Mesendoderm (in vitro differentiated cells): ENCODE measurements at regions not wholly inside any gene's neighbourhood (a gene's known extent, or its start where the extent isn't known, plus 50 kb on each side); places are given as distances from the start of the nearest gene placed in this dataset.
"Not testable (repeated sequence)": the region's sequence is repeated elsewhere in the genome, so short reads cannot be mapped to it uniquely, and the experiment has no call there.

Experiments
- DNase-seq: peaks from one replicate; pipeline ENCODE4 v3.0.0; 2013
- H2AK5ac ChIP-seq: 2 replicates; pipeline ENCODE4 v1.6.1; 2013; ENCODE audit warnings: low read length, inconsistent platforms
- H2BK120ac ChIP-seq: 2 replicates; pipeline ENCODE4 v1.6.1; 2013; ENCODE audit warnings: low read depth, mild to moderate bottlenecking, low read length, moderate library complexity, mixed read lengths
- H2BK15ac ChIP-seq: replicated peaks from 2 replicates; pipeline ENCODE4 v1.6.1; 2013; ENCODE audit warnings: low read depth, mild to moderate bottlenecking, moderate library complexity
- H2BK5ac ChIP-seq: 2 replicates; pipeline ENCODE4 v1.6.1; 2013; ENCODE audit warnings: low read length, inconsistent platforms
- H3K18ac ChIP-seq: 2 replicates; pipeline ENCODE4 v1.6.1; 2013; ENCODE audit warnings: mild to moderate bottlenecking, low read length, mixed read lengths
- H3K23ac ChIP-seq: one replicate; pipeline ENCODE4 v1.6.1; 2013; ENCODE audit warnings: low read length
- H3K27ac ChIP-seq: 2 replicates; pipeline ENCODE4 v1.5.1; 2013; ENCODE audit warnings: low read depth, mild to moderate bottlenecking, inconsistent platforms, low read length, moderate library complexity
- H3K27me3 ChIP-seq: 2 replicates; pipeline ENCODE4 v1.6.1; 2013; ENCODE audit warnings: low read length, control low read depth, mild to moderate bottlenecking, inconsistent platforms; ENCODE audit not compliant: insufficient read depth, poor library complexity
- H3K36me3 ChIP-seq: 2 replicates; pipeline ENCODE4 v1.6.1; 2013; ENCODE audit warnings: low read length, inconsistent platforms; ENCODE audit not compliant: control insufficient read depth, insufficient read depth
- H3K4ac ChIP-seq: one replicate; pipeline ENCODE4 v1.6.1; 2013; ENCODE audit warnings: low read depth, mild to moderate bottlenecking, low read length, moderate library complexity
- H3K4me1 ChIP-seq: 2 replicates; pipeline ENCODE4 v1.6.1; 2013; ENCODE audit warnings: low read depth, low read length, inconsistent platforms; ENCODE audit not compliant: control insufficient read depth
- H3K4me2 ChIP-seq: 2 replicates; pipeline ENCODE4 v1.6.1; 2013; ENCODE audit warnings: low read length
- H3K4me3 ChIP-seq: 2 replicates; pipeline ENCODE4 v1.5.1; 2013; ENCODE audit warnings: mild to moderate bottlenecking, low read length
- H3K56ac ChIP-seq: one replicate; pipeline ENCODE4 v1.6.1; 2013; ENCODE audit warnings: low read length
- H3K79me1 ChIP-seq: 2 replicates; pipeline ENCODE4 v1.6.1; 2013; ENCODE audit warnings: low read length, inconsistent platforms
- H3K79me2 ChIP-seq: 2 replicates; pipeline ENCODE4 v1.6.1; 2013; ENCODE audit warnings: mild to moderate bottlenecking, low read length; ENCODE audit not compliant: control insufficient read depth, insufficient read depth
- H3K9ac ChIP-seq: 2 replicates; pipeline ENCODE4 v1.6.1; 2013; ENCODE audit warnings: low read length, inconsistent platforms
- H4K5ac ChIP-seq: one replicate; pipeline ENCODE4 v1.6.1; 2013; ENCODE audit warnings: low read length
- H4K8ac ChIP-seq: one replicate; pipeline ENCODE4 v1.6.1; 2013; ENCODE audit warnings: low read depth, mild to moderate bottlenecking, control low read depth, low read length, moderate library complexity
- WGBS: extraction: QIAGEN DNeasy Blood & Tissue Kit; methylation state at CpG from one replicate; pipeline ENCODE4 v1.1.7; 2013; ENCODE audit warnings: low lambda C conversion rate, missing lambda C conversion rate; ENCODE audit not compliant: insufficient coverage; ENCODE audit errors: extremely low coverage; 5-methylcytosine and 5-hydroxymethylcytosine counted together

DNA sequence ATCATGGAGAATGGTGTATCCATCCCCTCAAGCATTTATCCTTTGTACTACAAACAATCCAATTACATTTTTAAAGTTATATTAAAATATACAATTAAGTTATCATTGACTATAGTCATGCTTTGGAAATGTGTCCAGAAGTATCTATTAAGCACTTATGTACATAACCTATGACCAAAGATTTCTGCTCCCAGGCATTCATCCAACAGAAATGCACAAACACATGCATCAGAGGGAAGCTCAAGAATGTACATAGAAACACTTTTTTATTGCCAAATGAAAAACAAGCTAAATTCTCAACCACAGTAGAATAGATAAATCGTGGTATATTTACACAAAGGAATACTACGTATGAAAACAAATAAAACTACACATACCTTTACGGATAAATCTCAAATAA lies 700.5 kb upstream of the ZNF608 start:
- Histone ChIP-seq H2AK5ac (no peak overlapping the region), H3K18ac (no peak overlapping the region), H3K79me2 (no peaks in the 10 kb centered on the region), H4K8ac (no peak overlapping the region), H3K36me3 (no peaks in the 10 kb centered on the region), H3K4me3 (no peak overlapping the region), H3K79me1 (no peaks in the 10 kb centered on the region), H2BK5ac (no peak overlapping the region), H2BK15ac (no peak overlapping the region), H3K27me3 (no peaks in the 10 kb centered on the region), H3K23ac (no peak overlapping the region), H4K5ac (no peak overlapping the region), H3K4me2 (no peak overlapping the region), H3K4me1 (no peaks in the 10 kb centered on the region), H3K56ac (no peak overlapping the region), H2BK120ac (no peak overlapping the region), H3K9ac (no peak overlapping the region), H3K27ac (no peak overlapping the region), H3K4ac (no peak overlapping the region)
- no peak for DNase-seq
- WGBS, result no CpG with 5 or more reads among the region's 3 CpGs

DNA sequence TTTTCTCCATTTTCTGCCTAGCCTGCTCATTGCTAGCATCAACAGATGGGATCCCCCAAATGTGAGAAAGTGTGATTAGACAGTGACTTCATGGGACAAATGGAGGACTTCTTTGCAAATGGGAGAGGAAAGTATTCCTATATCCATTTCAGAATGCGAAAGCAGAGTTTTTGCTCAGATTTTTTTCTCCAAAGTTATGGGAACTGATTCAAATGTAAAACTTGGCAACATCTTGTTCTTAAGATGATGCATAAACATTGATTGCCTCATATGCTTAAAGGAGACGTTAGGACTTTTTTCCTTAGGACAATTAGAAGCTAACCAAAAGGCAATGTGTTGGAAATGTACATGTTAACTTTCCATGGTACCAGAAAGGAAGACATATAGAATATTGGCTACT lies 704.3 kb upstream of the ZNF608 start:
- Histone ChIP-seq H3K23ac (no peak overlapping the region), H3K79me1 (no peaks in the 10 kb centered on the region), H3K79me2 (no peaks in the 10 kb centered on the region), H3K4me2 (no peak overlapping the region), H3K9ac (no peak overlapping the region), H3K27ac (no peak overlapping the region), H2BK120ac (no peak overlapping the region), H3K27me3 (no peaks in the 10 kb centered on the region), H3K4me3 (no peak overlapping the region), H3K18ac (no peak overlapping the region), H3K56ac (no peak overlapping the region), H3K36me3 (no peaks in the 10 kb centered on the region), H4K5ac (no peak overlapping the region), H2AK5ac (no peak overlapping the region), H2BK15ac (no peak overlapping the region), H3K4ac (no peak overlapping the region), H3K4me1 (no peaks in the 10 kb centered on the region), H2BK5ac (no peak overlapping the region), H4K8ac (no peak overlapping the region)
- DNase-seq, result no peak
- no CpG with 5 or more reads among the region's 2 CpGs for WGBS

DNA sequence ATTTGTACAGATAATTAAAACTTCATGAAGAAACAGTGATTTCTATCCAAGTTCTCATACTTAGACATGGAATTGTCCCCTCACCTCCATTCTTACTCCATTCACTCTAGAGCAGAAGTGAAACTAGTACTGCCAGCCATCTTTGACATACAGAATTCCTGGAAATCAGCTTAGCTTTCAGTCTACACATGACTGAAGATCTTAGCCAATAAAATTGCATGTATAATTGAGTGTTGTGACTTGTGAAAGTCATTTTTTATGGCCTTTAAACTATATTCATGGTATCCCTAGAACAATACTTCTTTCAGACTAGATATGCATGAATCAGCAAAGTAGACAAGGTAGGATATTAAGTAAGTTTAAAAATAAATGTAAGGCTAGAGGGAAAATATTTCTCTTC lies 705.2 kb upstream of the ZNF608 start:
- H3K4me2 ChIP-seq, result no peak overlapping the region
- no peak for DNase-seq
- no peak overlapping the region for H2AK5ac ChIP-seq
- no peaks in the 10 kb centered on the region for H3K36me3 ChIP-seq
- H3K4me3 ChIP-seq, result no peak overlapping the region
- no peak overlapping the region for H3K9ac ChIP-seq
- H2BK5ac ChIP-seq, result no peak overlapping the region
- H3K23ac ChIP-seq, result no peak overlapping the region
- H2BK15ac ChIP-seq, result no peak overlapping the region
- no peaks in the 10 kb centered on the region for H3K79me2 ChIP-seq
- H2BK120ac ChIP-seq, result no peak overlapping the region
- H3K56ac ChIP-seq, result no peak overlapping the region
- no peak overlapping the region for H4K5ac ChIP-seq
- no peaks in the 10 kb centered on the region for H3K27me3 ChIP-seq
- H3K18ac ChIP-seq, result no peak overlapping the region
- no peaks in the 10 kb centered on the region for H3K4me1 ChIP-seq
- H4K8ac ChIP-seq, result no peak overlapping the region
- H3K4ac ChIP-seq, result no peak overlapping the region
- no peak overlapping the region for H3K27ac ChIP-seq
- H3K79me1 ChIP-seq, result no peaks in the 10 kb centered on the region

DNA sequence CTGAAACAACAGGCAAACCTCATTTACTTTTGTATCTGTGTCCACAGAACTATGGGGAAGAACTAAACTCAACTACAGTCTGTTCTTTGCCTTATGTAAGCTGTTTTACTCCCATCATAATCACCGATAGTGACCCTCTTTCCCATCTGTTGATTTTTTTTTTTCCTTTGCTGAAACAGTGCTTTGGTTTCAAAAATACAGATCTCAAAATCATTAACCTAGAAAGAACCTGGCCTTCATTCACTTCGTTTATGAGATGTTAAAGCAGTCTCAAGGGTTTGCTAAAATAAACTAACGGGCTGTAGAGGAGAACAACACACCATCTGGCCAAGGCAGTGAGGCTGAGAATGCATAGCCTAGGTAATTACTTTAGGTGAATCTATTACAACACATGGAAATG lies 706.6 kb upstream of the ZNF608 start:
- no peak overlapping the region for H2BK120ac ChIP-seq
- no peak overlapping the region for H3K23ac ChIP-seq
- no peak for DNase-seq
- H3K4me3 ChIP-seq, result no peak overlapping the region
- H3K79me2 ChIP-seq, result no peaks in the 10 kb centered on the region
- H3K27me3 ChIP-seq, result no peaks in the 10 kb centered on the region
- H3K4ac ChIP-seq, result no peak overlapping the region
- H3K4me1 ChIP-seq, result no peaks in the 10 kb centered on the region
- no peak overlapping the region for H3K56ac ChIP-seq
- H2AK5ac ChIP-seq, result no peak overlapping the region
- H3K36me3 ChIP-seq, result no peaks in the 10 kb centered on the region
- no peak overlapping the region for H2BK15ac ChIP-seq
- no peak overlapping the region for H3K27ac ChIP-seq
- H3K4me2 ChIP-seq, result no peak overlapping the region
- H3K79me1 ChIP-seq, result no peaks in the 10 kb centered on the region
- no peak overlapping the region for H2BK5ac ChIP-seq
- H3K18ac ChIP-seq, result no peak overlapping the region
- no peak overlapping the region for H4K8ac ChIP-seq
- no peak overlapping the region for H3K9ac ChIP-seq
- no CpG with 5 or more reads among the region's 3 CpGs for WGBS
- no peak overlapping the region for H4K5ac ChIP-seq

DNA sequence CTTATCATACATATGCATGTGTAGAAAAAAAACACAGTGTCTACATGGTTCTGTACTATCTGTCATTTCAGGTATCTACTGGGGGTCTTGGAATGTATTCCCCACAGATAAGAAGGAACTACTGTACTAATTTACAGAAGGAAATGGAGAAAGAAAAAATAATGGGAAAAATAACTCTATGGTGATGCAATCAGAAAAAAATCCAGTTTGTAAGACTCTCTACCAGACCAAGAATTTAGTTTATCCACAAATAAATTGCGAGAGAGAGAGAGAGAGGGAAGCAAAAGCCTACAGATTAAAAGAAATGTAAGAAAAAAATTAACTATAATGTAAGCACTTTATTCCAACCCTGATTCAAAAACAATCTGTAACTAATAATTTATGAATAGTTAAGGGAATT lies 708.6 kb upstream of the ZNF608 start:
- Histone ChIP-seq H3K27me3 (no peaks in the 10 kb centered on the region), H2AK5ac (no peak overlapping the region), H4K5ac (no peak overlapping the region), H2BK15ac (no peak overlapping the region), H3K4me1 (no peaks in the 10 kb centered on the region), H3K27ac (no peak overlapping the region), H3K18ac (no peak overlapping the region), H3K4me3 (no peak overlapping the region), H3K23ac (no peak overlapping the region), H3K9ac (no peak overlapping the region), H3K79me2 (no peaks in the 10 kb centered on the region), H3K4ac (no peak overlapping the region), H2BK5ac (no peak overlapping the region), H3K36me3 (no peaks in the 10 kb centered on the region), H3K56ac (no peak overlapping the region), H2BK120ac (no peak overlapping the region), H3K4me2 (no peak overlapping the region), H3K79me1 (no peaks in the 10 kb centered on the region), H4K8ac (no peak overlapping the region)
- DNase-seq, result no peak
- no CpG with 5 or more reads among the region's 1 CpG for WGBS

DNA sequence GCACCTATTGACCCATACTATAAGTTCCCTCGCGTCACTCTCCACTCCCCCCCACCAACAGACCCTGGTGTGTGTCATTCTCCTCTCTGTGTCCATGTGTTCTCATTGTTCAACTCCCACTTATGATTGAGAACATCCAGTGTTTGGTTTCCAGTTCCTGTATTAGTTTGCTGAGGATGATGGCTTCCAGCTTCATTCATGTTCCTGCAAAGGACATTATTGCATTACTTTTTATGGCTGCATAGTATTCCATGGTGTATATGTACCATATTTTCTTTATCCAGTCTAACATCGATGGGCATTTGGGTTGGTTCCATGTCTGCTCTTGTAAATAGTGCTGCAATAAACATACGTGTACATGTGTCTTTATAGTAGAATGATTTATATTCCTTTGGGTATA lies 709.6 kb upstream of the ZNF608 start:
- H3K27ac ChIP-seq, result not testable (repeated sequence)
- WGBS, result no CpG with 5 or more reads among the region's 4 CpGs

More for the DNA sequence above, 709.6 kb upstream of the ZNF608 start:
- H3K79me1 ChIP-seq, H3K9ac ChIP-seq, H3K79me2 ChIP-seq, H2BK5ac ChIP-seq, H3K23ac ChIP-seq, H4K5ac ChIP-seq, H2BK15ac ChIP-seq, H4K8ac ChIP-seq, H3K18ac ChIP-seq, H3K4ac ChIP-seq, H3K56ac ChIP-seq, H2BK120ac ChIP-seq, H3K4me2 ChIP-seq, H3K4me1 ChIP-seq, H3K36me3 ChIP-seq, H2AK5ac ChIP-seq, H3K27me3 ChIP-seq, DNase-seq, H3K4me3 ChIP-seq: not testable (repeated sequence)
